HL-60/S4 treated with retinoic acid at 250 ng/mL for 4 days and 3 days (cell line): ENCODE measurements at regions not wholly inside any gene's neighbourhood (a gene's known extent, or its start where the extent isn't known, plus 50 kb on each side); places are given as distances from the start of the nearest gene placed in this dataset.
"Not testable (repeated sequence)": the region's sequence is repeated elsewhere in the genome, so short reads cannot be mapped to it uniquely, and the experiment has no call there.

ENCODE experiments used
- in situ Hi-C: fragments of 300-500 bp; cut with MboI; formaldehyde crosslinking; loops from 2 replicates; pipeline ENCODE4 v1.7.0; 2022; ENCODE audit warnings: low sequenced_read_pairs

DNA sequence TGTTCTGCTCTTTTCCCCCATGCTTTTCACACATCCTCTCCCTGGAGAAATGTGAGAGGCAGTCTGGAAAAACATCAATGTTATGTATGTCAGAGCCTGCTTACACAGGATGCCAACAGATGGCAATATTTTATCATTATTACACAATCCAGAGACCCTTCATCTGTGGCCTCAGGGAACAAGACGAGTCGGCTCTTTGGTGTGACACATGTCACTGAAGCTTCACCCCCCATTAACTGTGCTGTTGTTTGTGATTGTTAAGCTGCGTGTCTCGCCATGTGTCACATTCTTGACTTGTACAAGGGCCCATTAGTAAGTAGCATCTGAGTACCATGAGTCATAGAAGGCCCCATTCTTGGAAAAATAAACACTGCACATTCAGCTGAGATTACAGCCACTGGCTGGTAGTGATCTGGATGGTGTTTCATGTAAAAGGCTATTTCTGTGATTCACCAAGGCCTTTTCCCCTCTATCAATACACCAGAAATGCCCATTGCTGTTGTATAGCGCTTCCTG lies 682.1 kb upstream of the SOX9 start:
- in situ Hi-C loops, result no loop called here

DNA sequence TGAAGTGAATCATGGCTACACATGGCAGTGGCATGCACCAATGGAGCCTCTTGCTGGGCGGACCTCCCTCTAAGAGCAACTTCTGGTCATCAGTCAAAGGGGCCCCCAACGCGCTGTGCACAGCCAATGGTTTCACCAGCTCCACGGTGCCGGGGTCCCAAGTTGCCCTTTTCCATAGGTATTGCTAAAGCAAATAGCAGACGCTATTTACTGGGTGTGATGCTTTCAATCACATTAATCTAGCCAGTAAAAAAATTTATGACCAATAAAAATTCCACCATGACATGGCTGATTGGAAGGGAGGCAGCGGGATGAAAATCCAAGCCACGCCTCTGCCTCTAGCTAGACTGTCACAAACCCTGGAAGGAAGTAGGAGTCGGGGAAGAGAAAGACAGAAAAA lies 680.3 kb upstream of the SOX9 start:
- in situ Hi-C loops, result no loop called here

DNA sequence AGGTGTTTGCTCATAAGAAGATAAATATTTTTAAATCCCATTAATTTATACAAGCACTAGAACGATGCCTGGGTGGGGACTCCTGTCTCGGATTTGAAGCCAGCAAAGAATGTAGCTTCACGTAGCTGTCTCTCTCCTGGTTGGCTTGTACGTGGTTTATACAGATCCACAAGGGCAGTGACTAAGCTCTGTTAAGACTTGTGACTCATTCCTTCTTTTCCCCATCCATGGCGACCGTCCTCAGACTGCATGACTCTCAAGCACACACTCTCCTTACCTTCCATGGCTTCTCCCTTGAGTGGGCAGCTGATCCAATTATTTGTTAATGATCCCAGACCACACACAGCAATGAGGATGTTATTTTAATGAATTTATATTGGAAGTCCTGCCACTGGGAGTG lies 679.7 kb upstream of the SOX9 start:
- in situ Hi-C loops, result no loop called here

DNA sequence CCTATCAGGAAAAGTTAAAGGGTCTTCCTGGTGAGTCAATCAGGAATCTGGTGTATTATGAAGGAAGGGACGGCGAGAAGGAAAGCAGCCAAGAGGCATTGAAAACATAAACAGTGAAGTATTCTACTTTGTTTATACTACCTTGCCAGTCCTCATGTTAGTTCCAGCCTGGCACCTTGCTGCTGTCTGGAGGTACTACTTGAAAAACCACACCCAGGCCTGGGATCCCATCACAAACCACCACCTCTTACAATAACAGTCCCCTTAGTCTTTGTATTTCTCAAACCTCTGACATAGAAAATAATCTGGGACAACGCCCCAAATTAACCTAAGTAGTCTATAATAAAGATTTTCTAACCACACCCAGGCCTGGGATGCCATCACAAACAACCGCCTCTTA lies 676.7 kb upstream of the SOX9 start:
- in situ Hi-C loops, result no loop called here

DNA sequence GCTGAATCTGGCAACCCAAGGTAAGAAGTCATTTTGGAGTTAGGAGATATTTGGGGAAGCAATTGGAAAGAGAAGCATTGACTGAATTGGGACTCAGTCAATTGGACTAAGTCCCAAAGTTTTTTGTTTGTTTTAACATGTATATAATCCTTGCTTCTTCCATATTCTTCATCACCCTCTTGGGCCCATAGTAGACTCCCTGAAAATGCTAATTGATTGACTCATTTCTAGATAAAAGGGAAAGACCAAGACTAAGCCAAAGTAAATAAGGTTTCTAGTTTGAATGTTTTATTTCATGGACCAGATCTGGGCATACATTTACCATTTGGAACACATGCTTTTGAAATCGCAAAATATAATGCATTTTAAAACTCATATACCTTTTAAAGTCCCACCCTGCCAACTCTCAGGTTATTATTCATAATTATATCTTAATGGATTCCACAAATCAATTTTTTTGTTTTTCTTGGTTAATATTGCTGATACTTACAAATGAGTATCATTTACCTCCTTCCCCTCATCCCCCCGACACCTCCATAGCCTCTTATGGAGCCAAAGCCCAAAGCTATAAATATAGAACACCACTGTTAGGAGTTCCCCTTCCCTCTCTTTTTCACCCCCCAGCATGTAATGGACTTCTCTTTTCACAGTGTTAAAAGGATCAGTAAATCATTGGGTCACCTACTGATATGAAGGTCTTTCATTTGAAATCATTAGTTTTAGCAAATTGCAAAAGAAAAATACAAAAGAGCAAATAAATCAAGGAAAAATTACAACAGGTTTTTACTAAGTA lies 674.0 kb upstream of the SOX9 start:
- in situ Hi-C loops, result no loop called here

DNA sequence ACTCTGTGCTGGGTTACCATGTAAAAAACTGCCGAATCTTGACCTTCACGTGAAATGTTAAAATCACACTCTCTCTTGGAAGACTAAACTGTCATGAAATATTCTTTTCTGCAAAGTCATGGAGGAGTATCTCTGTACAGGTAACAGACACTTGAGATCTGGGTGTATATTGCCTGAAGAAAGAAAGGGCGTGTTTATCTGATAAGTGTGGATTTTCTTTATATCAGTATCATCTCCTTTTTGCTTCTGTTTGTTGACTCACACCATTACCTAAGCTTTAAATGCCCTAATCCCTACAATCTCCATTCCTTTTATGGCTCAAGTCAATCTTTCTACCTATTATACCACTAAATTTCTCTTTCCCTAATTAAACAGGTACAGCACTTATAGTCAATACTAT lies 673.2 kb upstream of the SOX9 start:
- in situ Hi-C loops, result no loop called here

DNA sequence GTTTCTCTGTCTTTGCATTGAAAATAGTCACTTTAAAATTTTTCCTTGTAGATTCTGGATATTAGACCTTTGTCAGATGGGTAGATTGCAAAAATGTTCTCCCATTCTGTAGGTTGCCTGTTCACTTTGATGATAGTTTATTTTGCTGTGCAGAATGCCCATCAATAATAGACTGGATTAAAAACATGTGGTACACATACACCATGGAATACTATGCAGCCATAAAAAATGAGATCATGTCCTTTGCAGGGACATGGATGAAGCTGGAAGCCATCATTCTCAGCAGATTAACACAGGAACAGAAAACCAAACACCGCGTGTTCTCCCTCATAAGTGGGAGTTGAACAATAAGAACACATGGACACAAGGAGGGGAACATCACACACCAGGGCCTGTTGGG lies 670.2 kb upstream of the SOX9 start:
- in situ Hi-C loops, result not testable (repeated sequence)

DNA sequence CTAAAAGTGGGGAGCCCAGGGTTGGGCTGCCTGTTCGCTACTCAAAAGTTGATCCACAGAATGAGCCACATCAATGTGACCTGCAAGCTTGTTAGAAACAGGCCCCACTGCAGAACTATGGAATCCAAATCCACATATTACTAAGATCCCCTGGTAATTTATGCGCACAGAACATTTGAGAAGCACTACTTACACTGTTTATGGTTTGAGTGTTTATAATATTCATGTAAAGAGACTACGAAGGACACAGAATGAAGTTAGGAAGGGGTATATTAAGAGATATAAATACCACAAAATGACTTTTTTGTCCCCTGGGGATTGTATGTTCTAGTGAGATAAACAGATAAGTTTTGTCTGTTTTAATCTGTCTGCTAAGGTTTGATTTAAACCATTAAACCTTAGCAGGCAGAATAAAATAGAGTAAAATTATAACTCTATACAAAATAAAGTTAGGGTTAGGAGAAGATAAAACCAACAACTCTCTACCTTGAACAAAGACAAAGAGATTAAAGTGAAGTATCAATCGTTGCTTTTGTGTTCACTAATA lies 666.9 kb upstream of the SOX9 start:
- in situ Hi-C loops, result no loop called here

DNA sequence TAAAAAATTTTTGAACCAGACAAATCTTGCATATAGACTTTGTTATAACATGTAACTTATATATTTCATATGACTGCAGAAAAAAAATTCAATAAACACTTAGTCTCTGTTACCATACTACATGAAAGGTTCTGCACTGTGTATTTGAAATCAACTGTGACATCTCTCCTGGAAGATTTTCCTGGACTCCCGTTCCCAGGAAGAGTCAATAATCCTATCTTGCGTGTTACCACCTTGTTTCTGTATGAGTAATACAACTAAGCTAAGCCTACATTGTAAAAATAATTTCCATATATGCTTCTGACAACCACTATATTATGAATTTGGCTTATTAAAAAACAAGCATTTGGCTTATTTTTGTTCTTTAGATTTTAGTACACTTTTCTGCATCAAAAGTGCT lies 665.6 kb upstream of the SOX9 start:
- in situ Hi-C loops, result no loop called here

DNA sequence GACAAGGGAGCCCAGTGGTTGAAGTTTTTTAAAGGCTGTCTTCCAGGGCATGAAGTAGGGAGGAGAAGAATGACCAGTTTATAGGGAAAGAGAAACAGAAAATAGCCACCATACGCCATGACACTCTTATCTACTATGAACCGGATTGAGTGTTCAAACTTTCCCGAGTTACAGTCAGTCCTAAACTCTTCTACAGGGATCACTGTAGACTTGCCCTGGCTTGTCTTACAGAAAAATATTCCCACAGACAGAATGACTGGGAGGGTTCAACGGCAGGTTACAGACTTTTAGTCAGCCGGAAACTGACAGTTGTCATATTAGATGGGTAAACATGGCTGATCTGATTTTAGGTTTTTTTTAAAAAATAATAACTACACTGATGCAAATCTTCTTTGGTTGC lies 662.5 kb upstream of the SOX9 start:
- in situ Hi-C loops, result no loop called here

DNA sequence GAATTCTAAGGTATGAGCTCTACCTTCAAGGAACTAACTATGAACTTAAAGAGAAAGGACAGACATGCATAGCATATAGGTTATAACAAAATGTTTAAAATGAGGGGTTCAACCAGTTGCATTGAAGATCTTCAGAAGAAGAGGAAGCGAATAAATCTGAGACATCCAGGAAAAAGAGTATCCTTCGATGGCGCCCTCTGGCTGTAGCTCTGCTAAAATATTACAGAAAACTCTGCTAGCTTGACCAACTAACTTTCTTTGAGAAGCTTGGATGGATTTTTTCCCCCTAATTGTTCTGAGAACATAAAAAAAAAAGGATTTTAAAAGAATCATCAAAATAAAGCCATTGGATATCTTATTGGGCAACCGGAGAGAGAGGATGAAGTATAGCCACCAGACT lies 659.9 kb upstream of the SOX9 start:
- in situ Hi-C loops, result no loop called here

DNA sequence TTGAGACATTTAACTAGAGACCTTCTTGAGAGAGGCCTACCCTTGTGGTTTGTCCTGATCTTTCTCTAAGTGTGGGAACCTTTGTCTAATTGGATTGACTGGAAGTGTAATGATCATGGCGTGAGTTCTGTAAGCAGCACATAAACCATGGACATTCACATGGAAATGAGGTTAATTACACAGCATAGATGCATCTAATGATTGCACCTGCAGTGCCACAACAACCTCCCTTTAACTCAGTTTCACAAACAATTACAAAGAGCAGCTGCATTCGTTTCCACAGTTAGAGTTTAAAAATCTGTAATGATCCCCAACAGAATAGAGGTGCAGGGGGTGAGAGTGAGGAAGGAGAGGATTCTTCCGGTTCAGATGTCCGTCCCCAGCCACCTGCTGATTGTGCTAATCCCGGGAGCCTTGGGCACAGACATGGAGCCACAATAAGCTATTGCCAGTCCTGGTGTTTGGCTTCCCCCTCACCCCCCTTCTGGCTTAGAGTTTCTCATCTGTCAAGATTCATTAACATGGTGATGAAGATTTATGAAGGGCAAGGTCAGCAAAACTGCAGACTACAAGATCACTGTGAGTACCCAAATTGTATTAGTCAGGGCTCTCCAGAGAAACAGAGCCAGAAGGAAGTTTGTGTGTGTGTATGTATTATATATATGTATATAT lies 659.2 kb upstream of the SOX9 start:
- in situ Hi-C loops, result no loop called here

DNA sequence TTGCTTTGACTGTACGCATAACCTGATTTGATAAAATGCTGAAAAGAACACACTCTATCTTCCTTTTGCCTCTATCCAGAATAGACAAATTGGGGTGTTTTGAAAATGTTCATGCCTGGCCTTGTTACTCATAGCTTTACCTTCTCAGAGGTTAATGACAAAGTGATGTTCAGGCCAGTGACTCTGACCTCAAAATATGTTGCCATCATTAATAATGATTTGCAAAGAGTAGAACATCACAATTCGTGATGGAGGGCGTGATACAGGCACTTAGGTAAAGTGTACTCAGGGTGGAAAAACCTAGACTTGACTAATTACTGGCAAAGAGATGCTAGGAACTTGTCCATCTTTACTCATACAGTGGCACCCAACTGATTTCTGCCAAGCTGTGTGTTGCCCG lies 656.6 kb upstream of the SOX9 start:
- in situ Hi-C loops, result no loop called here

DNA sequence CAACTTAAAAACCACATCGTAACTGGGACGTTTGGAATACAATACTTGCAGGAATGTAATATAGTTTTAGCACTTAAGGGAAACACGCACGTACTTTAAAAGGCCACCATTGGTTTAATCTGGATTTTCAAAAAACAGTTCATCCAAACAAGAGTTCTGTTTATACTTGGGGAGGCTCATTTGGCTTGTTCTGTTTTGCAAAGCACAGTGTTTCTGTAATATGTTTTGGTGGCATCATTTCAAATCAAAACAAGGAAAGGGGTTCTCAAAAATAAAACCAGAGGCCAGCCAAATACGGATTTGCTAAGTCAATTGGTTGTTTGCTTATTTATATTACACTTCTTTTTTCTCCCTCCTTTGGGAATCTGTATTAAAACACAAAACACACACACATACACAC lies 656.1 kb upstream of the SOX9 start:
- in situ Hi-C loops, result no loop called here

DNA sequence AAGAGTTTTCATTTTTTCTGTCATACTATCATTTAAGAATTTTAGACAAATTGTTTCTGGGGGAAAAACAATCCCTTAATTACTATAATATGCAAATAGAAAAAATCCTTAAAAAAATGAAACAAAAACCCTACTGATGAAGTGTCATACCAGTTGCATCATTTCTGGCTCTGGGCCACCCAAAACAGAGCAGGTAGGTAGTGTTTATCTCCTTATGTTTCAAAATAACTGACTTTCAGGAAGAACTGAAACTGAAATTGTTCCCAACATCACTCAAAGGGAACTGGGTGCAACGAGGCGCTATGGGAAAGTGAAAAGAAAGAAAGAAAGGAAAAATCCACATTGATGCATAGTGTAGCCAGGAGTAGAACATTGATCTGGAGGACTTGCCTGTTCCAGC lies 653.1 kb upstream of the SOX9 start:
- in situ Hi-C loops, result no loop called here

DNA sequence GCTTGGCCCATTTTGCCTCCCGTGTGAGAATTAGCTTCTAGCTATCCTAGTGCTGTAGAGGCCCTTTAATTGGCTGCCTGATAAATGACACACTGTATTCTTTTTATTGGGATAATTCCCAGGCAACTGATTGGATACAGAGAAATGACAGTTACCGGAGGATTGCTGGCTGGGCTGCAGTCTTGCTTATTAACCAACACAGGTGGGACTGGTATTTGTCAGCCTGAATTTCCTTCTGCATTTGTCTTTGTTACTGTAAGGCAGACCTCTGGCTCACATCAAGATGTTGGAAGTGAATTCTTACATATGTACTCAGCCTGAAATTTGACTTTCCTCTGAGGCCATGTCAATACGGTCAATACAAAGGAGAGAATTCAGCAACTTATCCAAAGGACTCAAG lies 650.8 kb upstream of the SOX9 start:
- in situ Hi-C loops, result no loop called here

DNA sequence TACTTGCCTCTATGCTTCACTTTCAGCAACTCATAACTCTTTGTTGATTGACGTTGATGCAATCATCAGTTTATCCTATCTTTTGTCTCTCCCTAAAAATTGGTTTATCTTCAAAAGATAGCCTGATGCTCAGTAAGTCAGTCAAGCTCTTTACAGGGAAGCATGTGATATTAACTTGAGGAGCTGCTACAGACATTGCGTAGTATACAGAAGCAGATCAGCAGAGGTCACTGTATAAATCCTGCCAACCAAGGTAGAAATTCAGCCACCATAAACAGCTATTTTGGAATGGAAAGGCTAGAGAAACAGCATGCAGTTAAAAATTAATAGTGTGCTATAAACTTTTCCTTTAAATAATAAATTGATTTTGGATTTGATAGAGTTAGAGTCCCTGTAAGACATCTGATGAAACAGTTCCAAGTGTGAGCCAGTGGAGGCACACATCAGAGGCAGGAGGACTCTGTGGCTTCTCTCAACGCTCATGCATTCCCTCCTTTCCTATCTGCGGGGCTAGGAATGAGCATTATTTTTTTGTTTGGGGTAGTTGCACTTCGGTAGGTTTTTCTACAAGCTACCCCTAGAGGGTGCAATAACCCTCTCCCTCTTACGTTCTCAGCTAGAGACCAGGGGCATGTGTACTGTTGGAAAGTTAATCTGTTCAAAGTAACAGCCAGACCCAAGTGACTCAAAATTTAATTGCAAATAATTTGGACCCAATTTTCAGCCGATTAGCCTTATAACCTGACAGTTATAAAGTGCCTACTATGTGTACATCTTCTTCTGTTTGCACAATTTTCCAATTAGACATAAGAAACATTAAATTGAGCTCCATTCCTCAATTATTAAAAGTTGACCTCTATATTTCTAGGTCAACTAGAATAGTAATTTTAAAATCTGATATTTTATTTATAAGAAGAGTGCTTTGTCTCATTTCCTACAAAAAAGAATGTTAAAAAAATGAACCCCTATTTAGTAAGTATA lies 647.7 kb upstream of the SOX9 start:
- in situ Hi-C loops, result no loop called here

DNA sequence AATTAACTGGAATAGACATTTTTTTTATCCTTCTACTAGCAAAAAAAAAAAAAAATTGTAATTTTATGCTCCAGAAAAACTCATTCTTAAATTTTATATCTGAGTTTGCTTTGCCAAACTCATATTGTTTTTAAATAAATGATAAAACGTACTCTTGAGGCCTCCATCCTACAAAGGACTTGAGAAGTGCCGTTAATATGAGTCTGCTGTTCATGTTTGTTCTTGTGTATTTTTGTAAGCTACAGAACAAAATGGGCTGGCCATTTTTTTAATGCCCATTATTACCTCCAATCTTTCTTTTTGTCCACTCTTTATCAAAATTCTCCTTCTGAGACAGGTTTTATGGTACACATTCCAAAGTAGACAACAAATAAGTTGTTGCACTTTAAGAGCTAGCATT lies 643.5 kb upstream of the SOX9 start:
- in situ Hi-C loops, result no loop called here

DNA sequence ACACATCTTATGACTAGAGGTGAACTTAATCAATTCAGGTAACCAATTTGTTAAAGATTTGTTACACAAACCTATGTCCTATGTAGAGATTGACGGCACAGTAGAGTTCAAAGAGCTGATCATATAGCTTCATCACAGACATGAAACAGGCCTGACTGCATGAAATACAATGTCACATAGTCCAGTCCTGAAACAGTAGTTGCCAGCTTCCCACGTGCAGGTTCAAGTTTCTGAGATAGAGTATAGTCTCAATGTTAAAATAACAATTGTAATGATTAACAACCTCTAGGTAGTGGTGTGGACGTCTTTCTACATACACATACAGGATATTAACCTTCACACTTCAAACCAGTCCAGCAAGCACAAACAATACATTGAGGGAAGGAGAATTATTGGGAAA lies 640.7 kb upstream of the SOX9 start:
- in situ Hi-C loops, result no loop called here

DNA sequence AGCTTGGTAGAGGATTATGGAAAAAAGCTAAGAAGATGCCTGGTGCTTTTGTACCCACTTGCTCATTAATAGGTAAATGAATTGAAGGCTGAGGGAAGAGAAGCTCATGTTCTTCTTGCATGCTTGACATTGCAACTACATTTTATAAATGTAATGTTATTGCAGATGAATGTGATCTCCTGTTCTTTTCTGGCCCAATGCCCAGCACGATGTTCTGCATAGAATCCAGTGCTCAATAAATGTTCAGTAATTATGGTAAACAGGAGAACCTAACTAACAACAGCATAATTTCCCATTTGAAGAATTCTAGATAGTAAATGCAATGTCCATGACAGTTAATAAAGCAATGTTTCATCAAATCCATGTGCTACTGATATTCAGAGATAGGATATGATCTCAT lies 638.2 kb upstream of the SOX9 start:
- in situ Hi-C loops, result no loop called here

DNA sequence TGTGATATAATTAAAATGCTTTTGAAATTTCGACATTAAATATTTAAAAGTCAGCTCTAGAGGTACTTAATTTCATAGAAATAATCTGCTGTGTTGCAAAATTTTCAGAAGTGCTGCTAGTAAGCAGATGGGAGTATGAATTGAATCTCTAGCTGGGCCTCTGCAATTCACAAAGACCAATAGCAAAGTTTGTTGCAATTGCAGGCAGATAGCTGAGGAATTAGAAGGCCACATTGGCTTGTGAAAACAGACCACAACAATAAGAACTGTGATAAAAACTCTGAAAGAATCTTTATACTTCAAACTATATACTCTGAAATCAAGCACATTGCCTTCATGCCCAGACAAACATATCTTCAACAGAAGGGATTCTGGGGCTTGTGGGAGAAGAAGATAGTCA lies 636.3 kb upstream of the SOX9 start:
- in situ Hi-C loops, result no loop called here
